ENCODE measurements at regions not wholly inside any gene's neighbourhood (a gene's known extent, or its start where the extent isn't known, plus 50 kb on each side); places are given as distances from the start of the nearest gene placed in this dataset.

- H3K79me2 ChIP-seq (ENCODE audit: insufficient read depth, low read depth, low read length) = no peaks in the 10 kb centered on the region
- H3K4me1 ChIP-seq (ENCODE audit: insufficient read depth, low read length, poor library complexity, severe bottlenecking) = no peaks in the 10 kb centered on the region
- intact Hi-C loops (cut with micrococcal nuclease; ENCODE audit: unreplicated experiment) = no loop called here
- BruUV-seq (replicated peaks) = no TSS peak
- TF ChIP-seq CTCF (conservative IDR thresholded peaks at IDR 0.05; ENCODE audit: low read length) (no peak), EZH2phosphoT487 (IDR thresholded peaks at IDR 0.05; ENCODE audit: borderline replicate concordance, low read depth, low read length) (no peak)
- no peak overlapping the region for H3K4me2 ChIP-seq (ENCODE audit: low read length)
- ChIA-PET CTCF (ENCODE audit: unreplicated experiment) (no interaction called here), POLR2A (no interaction called here)
- no peaks in the 10 kb centered on the region for H3K9me3 ChIP-seq (ENCODE audit: low read length)
- no peak overlapping the region for H3K4me3 ChIP-seq (ENCODE audit: low read depth, low read length, poor library complexity, severe bottlenecking)
- no peak overlapping the region for H3K27ac ChIP-seq (ENCODE audit: low read depth, low read length, poor library complexity, severe bottlenecking)
- H2AFZ ChIP-seq (ENCODE audit: low read length) = no peak overlapping the region
- H3K36me3 ChIP-seq (ENCODE audit: insufficient read depth, low read length) = no peaks in the 10 kb centered on the region
- no peaks in the 10 kb centered on the region for H3K9me2 ChIP-seq (ENCODE audit: insufficient read depth, low read length)
- no peak for DNase-seq (ENCODE audit: low spot score)
- H4K20me1 ChIP-seq (ENCODE audit: insufficient read depth, low read length) = no peaks in the 10 kb centered on the region
These were observed 375.3 kb upstream of the XYLT1 start for GRCh38 chr16:17846030-17846429.

GRCh38 chr16:17845031-17845430, 374.3 kb upstream of the XYLT1 start:
- intact Hi-C loops (cut with micrococcal nuclease; ENCODE audit: unreplicated experiment) = no loop called here
- ChIA-PET POLR2A (no interaction called here), CTCF (ENCODE audit: unreplicated experiment) (no interaction called here)
- Histone ChIP-seq H3K9me2 (ENCODE audit: insufficient read depth, low read length) (no peaks in the 10 kb centered on the region), H3K9me3 (ENCODE audit: low read length) (no peaks in the 10 kb centered on the region), H4K20me1 (ENCODE audit: insufficient read depth, low read length) (no peaks in the 10 kb centered on the region), H3K79me2 (ENCODE audit: insufficient read depth, low read depth, low read length) (no peaks in the 10 kb centered on the region), H2AFZ (ENCODE audit: low read length) (no peak overlapping the region), H3K4me2 (ENCODE audit: low read length) (no peak overlapping the region), H3K36me3 (ENCODE audit: insufficient read depth, low read length) (no peaks in the 10 kb centered on the region), H3K4me3 (ENCODE audit: low read depth, low read length, poor library complexity, severe bottlenecking) (no peak overlapping the region), H3K27ac (ENCODE audit: low read depth, low read length, poor library complexity, severe bottlenecking) (no peak overlapping the region), H3K4me1 (ENCODE audit: insufficient read depth, low read length, poor library complexity, severe bottlenecking) (no peaks in the 10 kb centered on the region)
- BruUV-seq (replicated peaks) = no TSS peak
- no peak for TF ChIP-seq CTCF (conservative IDR thresholded peaks at IDR 0.05; ENCODE audit: low read length)
- TF ChIP-seq EZH2phosphoT487 (IDR thresholded peaks at IDR 0.05; ENCODE audit: borderline replicate concordance, low read depth, low read length) = no peak
- no peak for DNase-seq (ENCODE audit: low spot score)

GRCh38 chr16:17843905-17844304, 373.1 kb upstream of the XYLT1 start:
- intact Hi-C loops (cut with micrococcal nuclease; ENCODE audit: unreplicated experiment) = no loop called here
- ChIA-PET POLR2A (no interaction called here), CTCF (ENCODE audit: unreplicated experiment) (no interaction called here)
- no peaks in the 10 kb centered on the region for H3K9me2 ChIP-seq (ENCODE audit: insufficient read depth, low read length)
- H3K36me3 ChIP-seq (ENCODE audit: insufficient read depth, low read length) = no peaks in the 10 kb centered on the region
- no peaks in the 10 kb centered on the region for H3K79me2 ChIP-seq (ENCODE audit: insufficient read depth, low read depth, low read length)
- no peak overlapping the region for H2AFZ ChIP-seq (ENCODE audit: low read length)
- TF ChIP-seq CTCF (conservative IDR thresholded peaks at IDR 0.05; ENCODE audit: low read length) = no peak
- TF ChIP-seq EZH2phosphoT487 (IDR thresholded peaks at IDR 0.05; ENCODE audit: borderline replicate concordance, low read depth, low read length) = no peak
- no peak overlapping the region for H3K4me3 ChIP-seq (ENCODE audit: low read depth, low read length, poor library complexity, severe bottlenecking)
- DNase-seq (ENCODE audit: low spot score) = no peak
- no peak overlapping the region for H3K27ac ChIP-seq (ENCODE audit: low read depth, low read length, poor library complexity, severe bottlenecking)
- no TSS peak for BruUV-seq (replicated peaks)
- H3K4me2 ChIP-seq (ENCODE audit: low read length) = no peak overlapping the region
- H4K20me1 ChIP-seq (ENCODE audit: insufficient read depth, low read length) = no peaks in the 10 kb centered on the region
- H3K4me1 ChIP-seq (ENCODE audit: insufficient read depth, low read length, poor library complexity, severe bottlenecking) = no peaks in the 10 kb centered on the region
- no peaks in the 10 kb centered on the region for H3K9me3 ChIP-seq (ENCODE audit: low read length)
